KOPT-K1 (cell line): ENCODE measurements at regions not wholly inside any gene's neighbourhood (a gene's known extent, or its start where the extent isn't known, plus 50 kb on each side); places are given as distances from the start of the nearest gene placed in this dataset.

Experiments used
- H3K27ac ChIP-seq: fragments of 200-600 bp; sonication (generic); 2 replicates; pipeline ENCODE4 v1.5.1; 2016; ENCODE audit warnings: antibody characterized with exemption, mild to moderate bottlenecking, low read depth, low read length; ENCODE audit not compliant: poor library complexity, severe bottlenecking
- H3K36me3 ChIP-seq: fragments of 200-600 bp; sonication (generic); 2 replicates; pipeline ENCODE4 v1.5.1; 2017; ENCODE audit warnings: antibody characterized with exemption, mild to moderate bottlenecking, low read length, moderate library complexity; ENCODE audit not compliant: insufficient read depth
- H3K9me3 ChIP-seq: fragments of 200-600 bp; sonication (generic); 2 replicates; pipeline ENCODE4 v1.5.1; 2017; ENCODE audit warnings: antibody characterized with exemption, low read length, mild to moderate bottlenecking; ENCODE audit not compliant: insufficient read depth, poor library complexity, severe bottlenecking

DNA sequence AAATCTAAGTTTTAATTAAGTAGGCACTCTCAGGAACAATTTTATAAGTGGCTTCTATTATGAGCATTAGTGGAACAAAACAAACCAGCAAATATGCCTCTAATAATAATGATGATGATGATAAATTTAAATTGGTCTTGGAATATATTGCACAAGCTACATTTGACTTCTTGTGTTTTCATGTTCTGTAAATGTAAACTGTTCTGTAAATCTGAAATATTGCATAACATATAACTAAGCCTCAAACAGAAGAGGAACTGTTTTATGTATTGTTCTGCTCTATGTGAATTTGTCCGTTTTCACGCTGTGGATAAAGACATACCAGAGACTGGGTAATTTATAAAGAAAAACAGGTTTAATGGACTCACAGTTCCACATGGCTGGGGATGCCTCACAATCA lies 625.2 kb upstream of the CELF2 start:
- Histone ChIP-seq H3K36me3 (no peaks in the 10 kb centered on the region), H3K27ac (no peak overlapping the region), H3K9me3 (no peaks in the 10 kb centered on the region)

DNA sequence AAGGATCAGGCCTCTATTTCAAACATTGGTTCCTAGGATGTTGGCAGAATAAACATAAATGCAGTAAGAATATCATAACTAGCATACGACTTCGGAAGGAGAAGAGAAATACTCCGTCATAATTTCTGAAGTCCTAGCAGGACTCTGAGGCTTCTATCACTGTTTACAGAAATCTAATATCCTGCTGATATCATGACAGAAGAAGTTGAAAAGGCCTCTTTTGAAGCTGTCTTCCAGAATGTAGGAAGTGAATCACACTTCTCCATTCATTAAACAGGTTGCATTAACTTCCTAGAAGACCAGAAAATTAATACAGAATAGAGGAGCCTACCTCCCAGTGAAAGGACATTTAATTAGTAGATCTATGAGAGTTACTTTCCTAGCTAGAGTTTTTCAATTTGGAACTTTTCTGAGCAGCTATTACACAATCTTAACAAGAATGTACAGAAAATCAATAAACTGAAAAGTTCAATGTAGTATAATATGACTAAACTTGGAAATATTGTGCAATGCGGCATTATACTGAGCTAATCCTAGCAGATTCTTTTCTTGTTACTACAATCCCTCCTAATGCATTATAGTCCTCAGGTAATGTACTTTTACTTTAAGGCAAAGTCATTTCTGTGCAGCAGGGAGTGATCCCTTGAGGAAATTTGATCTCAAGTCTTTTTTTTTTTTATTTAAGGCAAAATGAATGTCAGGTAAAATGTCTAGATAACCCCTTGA lies 622.6 kb upstream of the CELF2 start:
- Histone ChIP-seq H3K27ac (no peak overlapping the region), H3K9me3 (no peaks in the 10 kb centered on the region), H3K36me3 (no peaks in the 10 kb centered on the region)

GRCh38 chr10:10396601-10397000 lies 621.1 kb upstream of the CELF2 start:
- Histone ChIP-seq H3K27ac (no peak overlapping the region), H3K9me3 (no peaks in the 10 kb centered on the region), H3K36me3 (no peaks in the 10 kb centered on the region)

DNA sequence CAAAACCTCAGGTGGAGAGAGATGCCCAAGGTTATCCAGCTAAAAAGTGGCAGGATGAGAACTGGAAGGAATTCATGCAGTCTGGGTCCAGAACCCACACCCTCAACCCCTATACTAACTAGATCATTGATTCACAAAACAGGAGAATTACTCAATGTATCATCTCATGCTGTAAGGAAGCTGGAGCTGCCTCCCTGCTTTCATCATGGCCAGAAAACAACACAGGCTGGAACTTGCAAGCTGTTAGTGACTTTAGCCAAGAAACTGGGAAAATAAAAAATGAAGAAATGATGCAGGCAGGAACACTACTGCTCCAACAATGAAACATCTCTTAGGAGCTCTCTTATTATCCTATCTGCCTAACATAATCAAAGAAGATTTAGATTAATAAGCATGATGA lies 619.8 kb upstream of the CELF2 start:
- Histone ChIP-seq H3K36me3 (no peaks in the 10 kb centered on the region), H3K27ac (no peak overlapping the region), H3K9me3 (no peaks in the 10 kb centered on the region)

DNA sequence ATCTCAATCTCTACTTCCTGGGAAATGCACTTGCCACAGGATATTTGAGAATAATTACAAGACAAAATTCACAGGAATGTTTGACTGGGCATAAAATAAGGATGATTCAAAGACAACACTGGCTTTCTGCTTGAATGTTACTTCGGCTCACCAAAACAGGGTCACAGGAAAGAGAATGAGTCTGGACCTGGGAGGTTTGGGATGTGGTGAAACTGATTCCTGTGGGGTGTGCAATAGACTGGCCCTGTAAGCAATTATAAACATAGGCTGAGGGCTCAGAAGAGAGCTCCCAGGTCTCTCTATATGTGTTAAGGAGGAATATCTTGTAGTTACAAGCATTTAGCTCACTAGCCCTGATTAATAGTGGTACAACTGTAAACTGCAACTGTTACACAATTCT lies 613.9 kb upstream of the CELF2 start:
- no peaks in the 10 kb centered on the region for H3K36me3 ChIP-seq
- H3K9me3 ChIP-seq, result no peaks in the 10 kb centered on the region
- no peak overlapping the region for H3K27ac ChIP-seq

DNA sequence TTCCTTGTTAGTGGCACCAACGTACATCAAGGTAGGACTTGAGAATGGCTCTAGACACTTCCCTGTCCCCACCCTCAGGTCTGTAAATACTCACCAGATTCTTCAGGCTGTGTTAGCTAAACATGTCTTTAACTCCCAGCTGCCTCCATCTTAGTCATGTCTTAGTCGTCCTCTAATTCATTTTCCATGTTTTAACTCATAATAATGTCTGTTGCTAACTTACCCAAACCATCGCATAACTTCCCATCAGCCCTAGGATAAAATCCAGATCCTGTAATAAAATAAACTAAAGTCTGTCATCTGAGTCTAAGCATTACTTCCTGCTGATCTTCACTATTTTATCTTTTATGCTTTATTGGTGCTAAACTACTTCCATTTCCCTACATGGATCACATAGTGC lies 600.0 kb upstream of the CELF2 start:
- no peak overlapping the region for H3K27ac ChIP-seq
- H3K36me3 ChIP-seq, result no peaks in the 10 kb centered on the region
- no peaks in the 10 kb centered on the region for H3K9me3 ChIP-seq

DNA sequence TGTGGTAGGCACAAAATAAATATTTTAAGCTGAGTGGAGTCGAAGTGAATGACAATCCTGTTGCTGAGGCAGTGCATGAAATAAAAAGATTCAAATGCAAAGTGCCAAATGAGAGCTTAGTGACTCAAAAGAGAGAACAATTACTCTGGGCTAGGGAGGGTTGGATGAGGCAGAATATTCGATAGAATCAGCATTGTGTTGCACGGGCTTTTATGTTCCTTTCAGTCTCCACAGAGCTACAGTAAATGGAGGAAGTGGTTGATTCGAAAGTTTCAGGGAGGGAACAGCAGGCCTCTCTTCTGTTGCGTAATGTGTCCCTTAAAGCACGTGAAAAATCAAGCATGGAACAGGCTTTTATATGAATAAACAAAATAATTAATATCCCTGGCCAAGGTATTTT lies 599.3 kb upstream of the CELF2 start:
- Histone ChIP-seq H3K36me3 (no peaks in the 10 kb centered on the region), H3K27ac (no peak overlapping the region), H3K9me3 (no peaks in the 10 kb centered on the region)

GRCh38 chr10:10421071-10421470 lies 596.6 kb upstream of the CELF2 start:
- H3K36me3 ChIP-seq, result no peaks in the 10 kb centered on the region
- H3K27ac ChIP-seq, result no peak overlapping the region
- no peaks in the 10 kb centered on the region for H3K9me3 ChIP-seq

GRCh38 chr10:10431422-10432066 lies 586.1 kb upstream of the CELF2 start:
- H3K27ac ChIP-seq, result no peak overlapping the region
- H3K36me3 ChIP-seq, result no peaks in the 10 kb centered on the region
- no peaks in the 10 kb centered on the region for H3K9me3 ChIP-seq

- Histone ChIP-seq H3K36me3 (no peaks in the 10 kb centered on the region), H3K9me3 (no peaks in the 10 kb centered on the region), H3K27ac (no peak overlapping the region)
Measured at GRCh38 chr10:10432296-10433035, 585.2 kb upstream of the CELF2 start.

- Histone ChIP-seq H3K27ac (no peak overlapping the region), H3K36me3 (no peaks in the 10 kb centered on the region), H3K9me3 (no peaks in the 10 kb centered on the region)
Measured at GRCh38 chr10:10434312-10434711, 583.4 kb upstream of the CELF2 start.

- H3K36me3 ChIP-seq, result no peaks in the 10 kb centered on the region
- no peaks in the 10 kb centered on the region for H3K9me3 ChIP-seq
- H3K27ac ChIP-seq, result no peak overlapping the region
Measured at GRCh38 chr10:10437886-10438285, 579.8 kb upstream of the CELF2 start.

GRCh38 chr10:10438335-10439100 lies 579.2 kb upstream of the CELF2 start:
- Histone ChIP-seq H3K36me3 (no peaks in the 10 kb centered on the region), H3K9me3 (no peaks in the 10 kb centered on the region), H3K27ac (no peak overlapping the region)

DNA sequence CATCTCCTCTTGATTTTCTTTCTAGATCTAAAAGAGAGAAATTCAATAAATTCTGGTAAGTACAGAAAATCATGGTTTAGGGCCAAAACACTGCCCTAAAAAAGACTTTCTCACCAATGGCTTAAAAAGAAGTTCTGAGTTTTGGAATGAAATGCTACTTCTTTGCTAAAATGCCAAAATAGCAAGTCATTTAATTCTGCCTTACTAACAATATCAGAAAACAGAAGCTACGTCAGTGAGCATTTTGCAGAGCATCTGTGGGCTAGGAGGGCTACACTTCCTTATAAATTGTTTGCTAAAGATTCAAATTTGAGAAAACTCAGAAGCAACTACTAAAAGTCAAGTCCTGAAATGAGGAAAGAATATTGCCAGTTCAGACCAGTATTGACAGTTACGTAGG lies 560.8 kb upstream of the CELF2 start:
- H3K27ac ChIP-seq, result no peak overlapping the region
- H3K9me3 ChIP-seq, result no peaks in the 10 kb centered on the region
- H3K36me3 ChIP-seq, result no peaks in the 10 kb centered on the region

DNA sequence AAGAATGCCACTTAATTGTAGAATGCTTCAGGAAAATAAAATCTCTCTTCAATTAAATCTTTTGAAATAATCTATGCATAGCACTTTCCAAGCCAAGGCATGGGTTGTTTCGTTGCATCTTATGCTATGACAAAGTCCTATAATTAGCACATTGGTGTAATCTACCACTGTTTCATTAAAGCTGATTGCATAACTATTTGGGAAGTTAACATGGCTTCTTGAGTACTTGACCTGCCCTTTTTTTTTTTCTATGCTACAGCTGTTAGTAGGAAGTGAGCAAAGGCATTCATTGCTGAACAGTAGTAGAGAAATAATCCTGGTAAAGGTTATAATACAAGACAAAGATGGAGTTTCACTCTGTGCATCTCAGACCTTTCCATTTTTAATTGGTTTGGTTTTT lies 557.2 kb upstream of the CELF2 start:
- H3K36me3 ChIP-seq, result no peaks in the 10 kb centered on the region
- no peaks in the 10 kb centered on the region for H3K9me3 ChIP-seq
- no peak overlapping the region for H3K27ac ChIP-seq
